ENCODE measurements at regions not wholly inside any gene's neighbourhood (a gene's known extent, or its start where the extent isn't known, plus 50 kb on each side); places are given as distances from the start of the nearest gene placed in this dataset.

- no peaks in the 10 kb centered on the region for H3K4me1 ChIP-seq (ENCODE audit: control insufficient read depth in 1 of 2, insufficient read depth in 2 of 2, low read length in 2 of 2)
- H3K79me1 ChIP-seq (ENCODE audit: low read length), result no peaks in the 10 kb centered on the region
- H4K12ac ChIP-seq (ENCODE audit: low read depth, low read length), result no peak overlapping the region
- H3K36me3 ChIP-seq (ENCODE audit: control insufficient read depth in 1 of 2, insufficient read depth in 2 of 2, low read length in 2 of 2), result peaks cover 24 to 26% of the 10 kb centered on the region in 2 experiments
- H2AFZ ChIP-seq (ENCODE audit: insufficient read depth, low read length, poor library complexity), result no peak overlapping the region
- WGBS (ENCODE audit: extremely low coverage, insufficient coverage, insufficient read length), result no CpG with 5 or more reads among the region's 7 CpGs
- H3K79me2 ChIP-seq (ENCODE audit: control insufficient read depth, insufficient read depth, low read length, poor library complexity), result no peaks in the 10 kb centered on the region
- H3K27me3 ChIP-seq (ENCODE audit: insufficient read depth, low read length), result no peaks in the 10 kb centered on the region
- no peak overlapping the region for H2AK5ac ChIP-seq (ENCODE audit: low read length)
- no peak overlapping the region for H3K23ac ChIP-seq (ENCODE audit: low read length)
- no peak overlapping the region for H3K4me3 ChIP-seq (ENCODE audit: low read depth, low read length)
- H4K8ac ChIP-seq (ENCODE audit: low read depth, low read length), result no peak overlapping the region
- H2BK5ac ChIP-seq (ENCODE audit: low read depth, low read length, poor library complexity), result no peak overlapping the region
- H3K4me2 ChIP-seq (ENCODE audit: low read length), result no peak overlapping the region
- no peak overlapping the region for H3K18ac ChIP-seq (ENCODE audit: low read length)
- peaks cover 2% of the 10 kb centered on the region for H3K9me3 ChIP-seq (ENCODE audit: insufficient read depth, low read depth, low read length)
- no peak overlapping the region for H3K14ac ChIP-seq (ENCODE audit: low read length)
- H3K27ac ChIP-seq (ENCODE audit: low read depth, low read length), result no peak overlapping the region
- H2BK12ac ChIP-seq (ENCODE audit: low read length), result no peak overlapping the region
- no peak for DNase-seq
- H4K91ac ChIP-seq (ENCODE audit: low read depth, low read length), result no peak overlapping the region
- no peak overlapping the region for H3K4ac ChIP-seq (ENCODE audit: low read depth, low read length)
- H3K9ac ChIP-seq (ENCODE audit: low read length), result no peak overlapping the region
- no peak overlapping the region for H2BK120ac ChIP-seq (ENCODE audit: insufficient read depth, low read length, poor library complexity)
Observed at GRCh38 chr1:201660931-201661822, 122.2 kb downstream of the NAV1 start.

GRCh38 chr1:201661823-201662359 is 123.0 kb downstream of the NAV1 start:
- no CpG with 5 or more reads among the region's 8 CpGs for WGBS (ENCODE audit: extremely low coverage, insufficient coverage, insufficient read length)
- no peaks in the 10 kb centered on the region for H3K79me1 ChIP-seq (ENCODE audit: low read length)
- H3K9ac ChIP-seq (ENCODE audit: low read length), result no peak overlapping the region
- no peak overlapping the region for H3K4ac ChIP-seq (ENCODE audit: low read depth, low read length)
- H3K23ac ChIP-seq (ENCODE audit: low read length), result no peak overlapping the region
- no peak overlapping the region for H4K12ac ChIP-seq (ENCODE audit: low read depth, low read length)
- H3K18ac ChIP-seq (ENCODE audit: low read length), result no peak overlapping the region
- H3K4me2 ChIP-seq (ENCODE audit: low read length), result no peak overlapping the region
- no peak overlapping the region for H3K14ac ChIP-seq (ENCODE audit: low read length)
- H3K9me3 ChIP-seq (ENCODE audit: insufficient read depth, low read depth, low read length), result peaks cover 2% of the 10 kb centered on the region
- H3K27me3 ChIP-seq (ENCODE audit: insufficient read depth, low read length), result no peaks in the 10 kb centered on the region
- H4K8ac ChIP-seq (ENCODE audit: low read depth, low read length), result no peak overlapping the region
- H2BK120ac ChIP-seq (ENCODE audit: insufficient read depth, low read length, poor library complexity), result no peak overlapping the region
- no peak overlapping the region for H2BK5ac ChIP-seq (ENCODE audit: low read depth, low read length, poor library complexity)
- no peaks in the 10 kb centered on the region for H3K79me2 ChIP-seq (ENCODE audit: control insufficient read depth, insufficient read depth, low read length, poor library complexity)
- no peaks in the 10 kb centered on the region for H3K4me1 ChIP-seq (ENCODE audit: control insufficient read depth in 1 of 2, insufficient read depth in 2 of 2, low read length in 2 of 2)
- DNase-seq, result no peak
- no peak overlapping the region for H2BK12ac ChIP-seq (ENCODE audit: low read length)
- no peak overlapping the region for H3K27ac ChIP-seq (ENCODE audit: low read depth, low read length)
- H2AK5ac ChIP-seq (ENCODE audit: low read length), result no peak overlapping the region
- no peak overlapping the region for H3K4me3 ChIP-seq (ENCODE audit: low read depth, low read length)
- no peak overlapping the region for H2AFZ ChIP-seq (ENCODE audit: insufficient read depth, low read length, poor library complexity)
- H4K91ac ChIP-seq (ENCODE audit: low read depth, low read length), result no peak overlapping the region
- peaks cover 20 to 22% of the 10 kb centered on the region in 2 experiments for H3K36me3 ChIP-seq (ENCODE audit: control insufficient read depth in 1 of 2, insufficient read depth in 2 of 2, low read length in 2 of 2)

GRCh38 chr1:201662646-201663045 is 123.7 kb downstream of the NAV1 start:
- Histone ChIP-seq H2AK5ac (ENCODE audit: low read length) (no peak overlapping the region), H4K12ac (ENCODE audit: low read depth, low read length) (no peak overlapping the region), H3K27ac (ENCODE audit: low read depth, low read length) (no peak overlapping the region), H3K79me2 (ENCODE audit: control insufficient read depth, insufficient read depth, low read length, poor library complexity) (no peaks in the 10 kb centered on the region), H3K9ac (ENCODE audit: low read length) (no peak overlapping the region), H3K36me3 (ENCODE audit: control insufficient read depth in 1 of 2, insufficient read depth in 2 of 2, low read length in 2 of 2) (peaks cover 20 to 23% of the 10 kb centered on the region in 2 experiments), H3K9me3 (ENCODE audit: insufficient read depth, low read depth, low read length) (peaks cover 2% of the 10 kb centered on the region), H3K4me1 (ENCODE audit: control insufficient read depth in 1 of 2, insufficient read depth in 2 of 2, low read length in 2 of 2) (no peaks in the 10 kb centered on the region), H3K23ac (ENCODE audit: low read length) (no peak overlapping the region), H3K79me1 (ENCODE audit: low read length) (no peaks in the 10 kb centered on the region), H2BK5ac (ENCODE audit: low read depth, low read length, poor library complexity) (no peak overlapping the region), H2AFZ (ENCODE audit: insufficient read depth, low read length, poor library complexity) (no peak overlapping the region), H2BK12ac (ENCODE audit: low read length) (no peak overlapping the region), H3K18ac (ENCODE audit: low read length) (no peak overlapping the region), H3K27me3 (ENCODE audit: insufficient read depth, low read length) (no peaks in the 10 kb centered on the region), H3K14ac (ENCODE audit: low read length) (no peak overlapping the region), H3K4me2 (ENCODE audit: low read length) (no peak overlapping the region), H3K4me3 (ENCODE audit: low read depth, low read length) (no peak overlapping the region), H4K91ac (ENCODE audit: low read depth, low read length) (no peak overlapping the region), H4K8ac (ENCODE audit: low read depth, low read length) (no peak overlapping the region), H3K4ac (ENCODE audit: low read depth, low read length) (no peak overlapping the region), H2BK120ac (ENCODE audit: insufficient read depth, low read length, poor library complexity) (no peak overlapping the region)
- DNase-seq, result no peak
- WGBS (ENCODE audit: extremely low coverage, insufficient coverage, insufficient read length), result no CpG with 5 or more reads among the region's 2 CpGs

GRCh38 chr1:201663491-201664113 is 124.7 kb downstream of the NAV1 start:
- no peak overlapping the region for H2BK5ac ChIP-seq (ENCODE audit: low read depth, low read length, poor library complexity)
- H4K12ac ChIP-seq (ENCODE audit: low read depth, low read length), result no peak overlapping the region
- peaks cover 2% of the 10 kb centered on the region for H3K9me3 ChIP-seq (ENCODE audit: insufficient read depth, low read depth, low read length)
- H2AK5ac ChIP-seq (ENCODE audit: low read length), result no peak overlapping the region
- no peak overlapping the region for H3K4me2 ChIP-seq (ENCODE audit: low read length)
- no peaks in the 10 kb centered on the region for H3K79me1 ChIP-seq (ENCODE audit: low read length)
- H3K14ac ChIP-seq (ENCODE audit: low read length), result no peak overlapping the region
- no peak overlapping the region for H3K27ac ChIP-seq (ENCODE audit: low read depth, low read length)
- H3K18ac ChIP-seq (ENCODE audit: low read length), result no peak overlapping the region
- no peak overlapping the region for H3K9ac ChIP-seq (ENCODE audit: low read length)
- no peak overlapping the region for H4K8ac ChIP-seq (ENCODE audit: low read depth, low read length)
- H3K4me1 ChIP-seq (ENCODE audit: control insufficient read depth in 1 of 2, insufficient read depth in 2 of 2, low read length in 2 of 2), result no peaks in the 10 kb centered on the region
- no peak overlapping the region for H2AFZ ChIP-seq (ENCODE audit: insufficient read depth, low read length, poor library complexity)
- H3K4ac ChIP-seq (ENCODE audit: low read depth, low read length), result no peak overlapping the region
- DNase-seq, result no peak
- no peak overlapping the region for H4K91ac ChIP-seq (ENCODE audit: low read depth, low read length)
- H3K36me3 ChIP-seq (ENCODE audit: control insufficient read depth in 1 of 2, insufficient read depth in 2 of 2, low read length in 2 of 2), result peaks cover 17 to 23% of the 10 kb centered on the region in 2 experiments
- H3K27me3 ChIP-seq (ENCODE audit: insufficient read depth, low read length), result no peaks in the 10 kb centered on the region
- no peak overlapping the region for H3K4me3 ChIP-seq (ENCODE audit: low read depth, low read length)
- no peaks in the 10 kb centered on the region for H3K79me2 ChIP-seq (ENCODE audit: control insufficient read depth, insufficient read depth, low read length, poor library complexity)
- no peak overlapping the region for H3K23ac ChIP-seq (ENCODE audit: low read length)
- no peak overlapping the region for H2BK12ac ChIP-seq (ENCODE audit: low read length)
- WGBS (ENCODE audit: extremely low coverage, insufficient coverage, insufficient read length), result no CpG with 5 or more reads among the region's 5 CpGs
- no peak overlapping the region for H2BK120ac ChIP-seq (ENCODE audit: insufficient read depth, low read length, poor library complexity)
